Cardiac fibroblast (primary cell): ENCODE measurements at regions not wholly inside any gene's neighbourhood (a gene's known extent, or its start where the extent isn't known, plus 50 kb on each side); places are given as distances from the start of the nearest gene placed in this dataset.

Source experiments
- DNase-seq, 2 donors: peaks; one replicate each; pipeline versions ENCODE4 v3.0.0 to v3.0.0-alpha.2; 2010; ENCODE audit warnings: low read depth in 2 of 2
- H3K4me3 ChIP-seq, 2 donors: replicated peaks in 1 of 2; 1 replicate in 1 of 2; 2 replicates in 1 of 2; pipeline ENCODE4 v1.5.1; 2011; ENCODE audit warnings: low read depth in 2 of 2, low read length in 2 of 2, mild to moderate bottlenecking in 2 of 2, moderate library complexity in 1 of 2
- TF ChIP-seq, protein P1 (sequence below): IDR thresholded peaks from one replicate; pipeline ENCODE4 v1.5.1; 2011; ENCODE audit warnings: low read depth, mild to moderate bottlenecking, low read length, inconsistent platforms

DNA sequence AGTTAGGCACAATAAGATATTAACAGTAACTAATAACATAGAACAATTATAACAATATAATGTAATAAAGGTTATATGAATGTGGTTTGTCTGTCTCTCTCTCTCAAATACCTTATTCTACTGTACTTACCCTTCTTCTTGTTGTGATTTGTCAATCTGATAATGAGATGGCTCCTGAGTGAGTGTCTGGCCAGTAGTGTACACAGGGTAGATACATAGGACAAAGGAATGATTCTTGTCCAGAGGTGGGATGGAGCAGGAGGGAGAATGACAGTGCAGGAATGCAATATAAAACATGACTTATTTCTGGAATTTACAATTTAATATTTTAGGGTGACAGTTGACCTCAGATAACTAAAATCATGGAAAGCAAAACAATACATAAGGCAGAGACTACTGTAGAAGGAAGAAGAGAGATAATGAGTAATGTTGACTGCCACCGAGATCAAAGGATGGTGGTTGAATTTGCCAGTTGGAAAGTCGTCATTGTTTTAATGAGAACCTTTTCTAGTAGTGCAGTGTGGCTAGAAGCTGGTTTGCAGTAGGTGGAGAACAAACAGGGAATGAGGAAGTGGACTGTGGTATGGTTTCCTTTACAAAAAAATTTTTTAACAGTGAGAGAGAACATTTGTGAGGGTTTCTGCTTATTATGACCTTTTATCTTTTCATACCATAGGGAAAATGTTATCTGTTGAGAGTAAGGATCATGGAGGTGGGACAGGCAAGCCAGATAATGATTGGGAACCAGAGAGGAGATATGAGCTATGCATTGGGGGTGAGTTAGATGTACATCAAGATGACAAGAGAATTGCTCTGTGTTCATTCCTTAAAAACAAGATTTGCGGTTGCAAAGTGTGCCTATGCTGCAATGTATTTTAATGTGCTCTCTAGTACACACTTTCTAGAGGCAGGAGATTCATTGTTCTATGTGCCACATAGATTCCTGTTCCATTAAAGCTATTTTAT is 458.3 kb downstream of the BTG1 start:
- H3K4me3 ChIP-seq, result no peak overlapping the region
- TF ChIP-seq, protein P1, sequence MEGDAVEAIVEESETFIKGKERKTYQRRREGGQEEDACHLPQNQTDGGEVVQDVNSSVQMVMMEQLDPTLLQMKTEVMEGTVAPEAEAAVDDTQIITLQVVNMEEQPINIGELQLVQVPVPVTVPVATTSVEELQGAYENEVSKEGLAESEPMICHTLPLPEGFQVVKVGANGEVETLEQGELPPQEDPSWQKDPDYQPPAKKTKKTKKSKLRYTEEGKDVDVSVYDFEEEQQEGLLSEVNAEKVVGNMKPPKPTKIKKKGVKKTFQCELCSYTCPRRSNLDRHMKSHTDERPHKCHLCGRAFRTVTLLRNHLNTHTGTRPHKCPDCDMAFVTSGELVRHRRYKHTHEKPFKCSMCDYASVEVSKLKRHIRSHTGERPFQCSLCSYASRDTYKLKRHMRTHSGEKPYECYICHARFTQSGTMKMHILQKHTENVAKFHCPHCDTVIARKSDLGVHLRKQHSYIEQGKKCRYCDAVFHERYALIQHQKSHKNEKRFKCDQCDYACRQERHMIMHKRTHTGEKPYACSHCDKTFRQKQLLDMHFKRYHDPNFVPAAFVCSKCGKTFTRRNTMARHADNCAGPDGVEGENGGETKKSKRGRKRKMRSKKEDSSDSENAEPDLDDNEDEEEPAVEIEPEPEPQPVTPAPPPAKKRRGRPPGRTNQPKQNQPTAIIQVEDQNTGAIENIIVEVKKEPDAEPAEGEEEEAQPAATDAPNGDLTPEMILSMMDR, result no peak
- DNase-seq, result no peak

DNA sequence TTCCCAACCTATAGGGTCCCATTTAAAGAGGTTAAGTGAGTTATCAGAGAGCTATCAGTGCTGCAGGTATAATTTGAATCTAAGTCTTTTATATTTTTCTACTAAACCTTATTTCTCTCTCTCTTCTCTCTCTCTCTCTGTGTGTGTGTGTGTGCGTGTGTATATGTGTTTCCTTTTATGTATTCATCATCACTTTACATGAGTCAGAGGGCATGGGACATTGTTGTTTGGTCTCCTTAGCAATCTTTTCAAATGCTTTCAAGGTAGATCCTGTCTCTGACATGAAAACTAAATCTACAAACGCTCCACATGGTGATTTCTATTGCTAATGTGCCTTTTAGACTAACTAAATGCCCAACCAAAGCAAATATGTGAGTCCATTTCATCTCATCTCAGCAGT is 459.7 kb downstream of the BTG1 start:
- TF ChIP-seq, protein P1, result no peak
- DNase-seq, result peak in 1 of 2 donors; percentile 86
- no peak overlapping the region for H3K4me3 ChIP-seq

DNA sequence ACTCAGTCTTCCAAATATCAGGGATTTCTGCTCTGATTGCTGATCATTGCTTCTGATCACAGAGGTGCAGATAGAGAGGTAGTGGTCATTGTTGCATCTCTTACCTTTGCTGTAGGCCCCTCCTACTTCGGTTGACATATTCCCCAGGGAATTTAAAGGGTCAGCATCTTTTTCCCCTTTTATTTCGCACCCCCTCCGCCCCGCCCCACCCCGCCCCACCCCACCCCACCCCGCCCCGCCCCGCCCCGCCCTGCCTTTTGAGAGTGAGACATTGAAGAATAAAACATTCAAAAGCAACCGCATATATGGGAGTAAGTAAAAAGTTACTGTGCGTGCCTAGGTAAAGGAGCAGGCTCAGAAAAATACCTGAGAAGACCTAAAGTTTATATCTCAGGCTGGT is 463.9 kb downstream of the BTG1 start:
- TF ChIP-seq, protein P1, result no peak
- DNase-seq, result no peak

DNA sequence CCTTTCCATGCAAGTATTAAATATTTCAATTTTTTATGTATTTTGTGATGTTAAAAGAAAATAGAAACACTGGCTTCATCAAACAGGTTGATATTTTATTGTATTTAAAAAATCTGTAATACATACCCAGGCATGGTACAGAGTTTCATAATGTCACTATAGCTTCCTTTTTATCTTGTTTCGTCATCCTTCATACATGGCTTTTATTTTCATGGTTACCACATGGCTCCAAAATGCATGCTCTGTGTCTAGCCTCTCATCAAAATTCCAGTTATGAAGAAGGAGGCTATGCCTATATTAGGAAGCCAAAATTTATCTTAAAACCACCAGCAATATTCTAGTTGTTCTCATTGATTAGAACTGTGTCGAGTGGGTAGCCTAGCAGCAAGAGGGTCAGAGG is 464.8 kb downstream of the BTG1 start:
- no peak overlapping the region for H3K4me3 ChIP-seq
- TF ChIP-seq, protein P1, result no peak
- no peak for DNase-seq

More for the DNA sequence above, 463.9 kb downstream of the BTG1 start:
- H3K4me3 ChIP-seq, result no peak overlapping the region

DNA sequence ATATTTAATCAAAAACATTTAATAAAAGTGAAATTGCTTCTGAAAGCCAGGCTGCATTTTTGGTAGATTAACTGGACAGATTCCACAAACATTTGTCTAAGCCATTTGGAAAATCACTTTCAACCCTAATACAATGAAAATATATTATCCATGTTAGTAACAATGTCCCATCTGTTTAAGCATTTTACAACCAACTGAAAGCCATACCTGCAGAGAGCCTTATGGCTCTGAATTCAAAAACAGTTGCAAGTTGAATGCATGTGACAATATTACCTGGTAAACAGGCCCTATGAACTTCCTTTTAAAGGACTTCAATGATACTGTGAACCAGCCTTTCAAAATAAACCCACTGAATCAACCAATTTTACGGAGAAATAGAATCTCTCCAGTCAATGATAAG is 468.1 kb downstream of the BTG1 start:
- no peak overlapping the region for H3K4me3 ChIP-seq
- TF ChIP-seq, protein P1, result no peak
- DNase-seq, result no peak

DNA sequence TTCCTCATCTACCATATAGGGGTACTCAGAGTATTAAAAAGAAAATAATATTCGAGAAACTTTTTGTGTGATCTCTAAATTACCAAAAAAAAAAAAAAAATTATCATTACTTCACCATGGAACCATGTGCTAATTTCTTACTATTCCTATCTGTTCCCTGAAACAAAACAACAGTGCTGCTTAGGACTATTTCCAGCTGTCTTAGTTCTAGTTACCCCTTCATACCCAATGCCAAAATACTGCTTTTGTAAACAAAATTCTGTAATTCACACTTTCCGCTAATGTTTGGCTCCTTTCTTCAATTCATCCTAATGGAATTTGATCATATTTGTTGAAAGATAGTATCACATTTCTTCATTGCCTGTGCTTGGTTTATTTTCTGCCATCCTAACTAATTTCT is 470.2 kb downstream of the BTG1 start:
- no peak for DNase-seq
- TF ChIP-seq, protein P1, result no peak
- H3K4me3 ChIP-seq, result no peak overlapping the region

DNA sequence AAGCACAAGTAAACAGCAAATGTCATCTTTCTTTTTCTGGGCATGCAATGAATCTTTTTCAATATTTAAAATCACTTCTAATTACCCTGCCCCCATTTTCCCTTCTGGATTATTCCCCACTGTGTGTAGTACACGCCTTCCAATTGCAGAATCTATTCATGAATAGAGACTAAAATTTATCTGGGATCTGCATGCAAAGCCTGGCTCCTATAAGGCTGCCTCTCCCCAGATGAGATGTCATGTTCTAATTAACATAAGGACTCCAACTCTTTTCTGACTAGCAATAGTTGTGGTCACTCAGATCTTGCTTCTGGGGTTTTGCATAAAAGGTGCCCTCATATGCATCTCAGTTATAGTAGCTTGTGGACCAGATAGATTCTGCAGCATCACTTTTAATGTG is 473.5 kb downstream of the BTG1 start:
- H3K4me3 ChIP-seq, result no peak overlapping the region
- TF ChIP-seq, protein P1, result no peak
- DNase-seq, result no peak
